ENCODE measurements at regions not wholly inside any gene's neighbourhood (a gene's known extent, or its start where the extent isn't known, plus 50 kb on each side); places are given as distances from the start of the nearest gene placed in this dataset.

DNA sequence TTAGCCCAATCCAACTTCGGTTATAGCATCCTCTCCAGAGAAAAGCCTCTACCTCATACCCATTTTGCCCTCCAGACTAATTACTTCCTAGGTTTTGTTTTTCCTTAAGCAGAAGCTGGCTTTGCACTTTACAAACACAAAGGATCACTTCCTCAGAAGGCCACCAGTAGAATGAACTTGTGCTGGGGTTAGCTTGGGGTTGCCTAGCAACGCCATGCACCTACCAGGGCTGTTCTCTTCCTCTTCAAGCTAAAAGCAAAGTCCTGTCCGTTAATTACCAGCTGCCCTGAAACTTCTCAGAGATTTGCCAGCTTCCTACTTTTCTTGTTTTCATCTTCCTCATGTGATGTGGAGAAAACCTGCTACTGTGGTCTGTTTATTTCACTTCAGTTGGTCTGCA lies 132.0 kb upstream of the WWC1 start:
- TF ChIP-seq, protein P1, sequence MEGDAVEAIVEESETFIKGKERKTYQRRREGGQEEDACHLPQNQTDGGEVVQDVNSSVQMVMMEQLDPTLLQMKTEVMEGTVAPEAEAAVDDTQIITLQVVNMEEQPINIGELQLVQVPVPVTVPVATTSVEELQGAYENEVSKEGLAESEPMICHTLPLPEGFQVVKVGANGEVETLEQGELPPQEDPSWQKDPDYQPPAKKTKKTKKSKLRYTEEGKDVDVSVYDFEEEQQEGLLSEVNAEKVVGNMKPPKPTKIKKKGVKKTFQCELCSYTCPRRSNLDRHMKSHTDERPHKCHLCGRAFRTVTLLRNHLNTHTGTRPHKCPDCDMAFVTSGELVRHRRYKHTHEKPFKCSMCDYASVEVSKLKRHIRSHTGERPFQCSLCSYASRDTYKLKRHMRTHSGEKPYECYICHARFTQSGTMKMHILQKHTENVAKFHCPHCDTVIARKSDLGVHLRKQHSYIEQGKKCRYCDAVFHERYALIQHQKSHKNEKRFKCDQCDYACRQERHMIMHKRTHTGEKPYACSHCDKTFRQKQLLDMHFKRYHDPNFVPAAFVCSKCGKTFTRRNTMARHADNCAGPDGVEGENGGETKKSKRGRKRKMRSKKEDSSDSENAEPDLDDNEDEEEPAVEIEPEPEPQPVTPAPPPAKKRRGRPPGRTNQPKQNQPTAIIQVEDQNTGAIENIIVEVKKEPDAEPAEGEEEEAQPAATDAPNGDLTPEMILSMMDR (IDR thresholded peaks at IDR 0.05), result no peak
- TF ChIP-seq NFYB (CRISPR knock-in tag; conservative IDR thresholded peaks at IDR 0.05; ENCODE audit: low read depth) (no peak), ELF4 (CRISPR knock-in tag; IDR thresholded peaks at IDR 0.05; ENCODE audit: low read depth) (no peak), JUN (CRISPR knock-in tag; IDR thresholded peaks at IDR 0.05) (no peak)
- TF ChIP-seq, protein P2, sequence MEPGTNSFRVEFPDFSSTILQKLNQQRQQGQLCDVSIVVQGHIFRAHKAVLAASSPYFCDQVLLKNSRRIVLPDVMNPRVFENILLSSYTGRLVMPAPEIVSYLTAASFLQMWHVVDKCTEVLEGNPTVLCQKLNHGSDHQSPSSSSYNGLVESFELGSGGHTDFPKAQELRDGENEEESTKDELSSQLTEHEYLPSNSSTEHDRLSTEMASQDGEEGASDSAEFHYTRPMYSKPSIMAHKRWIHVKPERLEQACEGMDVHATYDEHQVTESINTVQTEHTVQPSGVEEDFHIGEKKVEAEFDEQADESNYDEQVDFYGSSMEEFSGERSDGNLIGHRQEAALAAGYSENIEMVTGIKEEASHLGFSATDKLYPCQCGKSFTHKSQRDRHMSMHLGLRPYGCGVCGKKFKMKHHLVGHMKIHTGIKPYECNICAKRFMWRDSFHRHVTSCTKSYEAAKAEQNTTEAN (CRISPR knock-in tag; IDR thresholded peaks at IDR 0.05), result no peak
- TF ChIP-seq, protein P3, sequence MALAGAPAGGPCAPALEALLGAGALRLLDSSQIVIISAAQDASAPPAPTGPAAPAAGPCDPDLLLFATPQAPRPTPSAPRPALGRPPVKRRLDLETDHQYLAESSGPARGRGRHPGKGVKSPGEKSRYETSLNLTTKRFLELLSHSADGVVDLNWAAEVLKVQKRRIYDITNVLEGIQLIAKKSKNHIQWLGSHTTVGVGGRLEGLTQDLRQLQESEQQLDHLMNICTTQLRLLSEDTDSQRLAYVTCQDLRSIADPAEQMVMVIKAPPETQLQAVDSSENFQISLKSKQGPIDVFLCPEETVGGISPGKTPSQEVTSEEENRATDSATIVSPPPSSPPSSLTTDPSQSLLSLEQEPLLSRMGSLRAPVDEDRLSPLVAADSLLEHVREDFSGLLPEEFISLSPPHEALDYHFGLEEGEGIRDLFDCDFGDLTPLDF (CRISPR knock-in tag; IDR thresholded peaks at IDR 0.05), result no peak
- TF ChIP-seq, protein P4, sequence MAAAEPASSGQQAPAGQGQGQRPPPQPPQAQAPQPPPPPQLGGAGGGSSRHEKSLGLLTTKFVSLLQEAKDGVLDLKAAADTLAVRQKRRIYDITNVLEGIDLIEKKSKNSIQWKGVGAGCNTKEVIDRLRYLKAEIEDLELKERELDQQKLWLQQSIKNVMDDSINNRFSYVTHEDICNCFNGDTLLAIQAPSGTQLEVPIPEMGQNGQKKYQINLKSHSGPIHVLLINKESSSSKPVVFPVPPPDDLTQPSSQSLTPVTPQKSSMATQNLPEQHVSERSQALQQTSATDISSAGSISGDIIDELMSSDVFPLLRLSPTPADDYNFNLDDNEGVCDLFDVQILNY (CRISPR knock-in tag; IDR thresholded peaks at IDR 0.05), result no peak
- TF ChIP-seq, protein P5, sequence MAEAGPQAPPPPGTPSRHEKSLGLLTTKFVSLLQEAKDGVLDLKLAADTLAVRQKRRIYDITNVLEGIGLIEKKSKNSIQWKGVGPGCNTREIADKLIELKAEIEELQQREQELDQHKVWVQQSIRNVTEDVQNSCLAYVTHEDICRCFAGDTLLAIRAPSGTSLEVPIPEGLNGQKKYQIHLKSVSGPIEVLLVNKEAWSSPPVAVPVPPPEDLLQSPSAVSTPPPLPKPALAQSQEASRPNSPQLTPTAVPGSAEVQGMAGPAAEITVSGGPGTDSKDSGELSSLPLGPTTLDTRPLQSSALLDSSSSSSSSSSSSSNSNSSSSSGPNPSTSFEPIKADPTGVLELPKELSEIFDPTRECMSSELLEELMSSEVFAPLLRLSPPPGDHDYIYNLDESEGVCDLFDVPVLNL (CRISPR knock-in tag; IDR thresholded peaks at IDR 0.05; ENCODE audit: borderline replicate concordance, low read depth), result no peak
- TF ChIP-seq, protein P6, sequence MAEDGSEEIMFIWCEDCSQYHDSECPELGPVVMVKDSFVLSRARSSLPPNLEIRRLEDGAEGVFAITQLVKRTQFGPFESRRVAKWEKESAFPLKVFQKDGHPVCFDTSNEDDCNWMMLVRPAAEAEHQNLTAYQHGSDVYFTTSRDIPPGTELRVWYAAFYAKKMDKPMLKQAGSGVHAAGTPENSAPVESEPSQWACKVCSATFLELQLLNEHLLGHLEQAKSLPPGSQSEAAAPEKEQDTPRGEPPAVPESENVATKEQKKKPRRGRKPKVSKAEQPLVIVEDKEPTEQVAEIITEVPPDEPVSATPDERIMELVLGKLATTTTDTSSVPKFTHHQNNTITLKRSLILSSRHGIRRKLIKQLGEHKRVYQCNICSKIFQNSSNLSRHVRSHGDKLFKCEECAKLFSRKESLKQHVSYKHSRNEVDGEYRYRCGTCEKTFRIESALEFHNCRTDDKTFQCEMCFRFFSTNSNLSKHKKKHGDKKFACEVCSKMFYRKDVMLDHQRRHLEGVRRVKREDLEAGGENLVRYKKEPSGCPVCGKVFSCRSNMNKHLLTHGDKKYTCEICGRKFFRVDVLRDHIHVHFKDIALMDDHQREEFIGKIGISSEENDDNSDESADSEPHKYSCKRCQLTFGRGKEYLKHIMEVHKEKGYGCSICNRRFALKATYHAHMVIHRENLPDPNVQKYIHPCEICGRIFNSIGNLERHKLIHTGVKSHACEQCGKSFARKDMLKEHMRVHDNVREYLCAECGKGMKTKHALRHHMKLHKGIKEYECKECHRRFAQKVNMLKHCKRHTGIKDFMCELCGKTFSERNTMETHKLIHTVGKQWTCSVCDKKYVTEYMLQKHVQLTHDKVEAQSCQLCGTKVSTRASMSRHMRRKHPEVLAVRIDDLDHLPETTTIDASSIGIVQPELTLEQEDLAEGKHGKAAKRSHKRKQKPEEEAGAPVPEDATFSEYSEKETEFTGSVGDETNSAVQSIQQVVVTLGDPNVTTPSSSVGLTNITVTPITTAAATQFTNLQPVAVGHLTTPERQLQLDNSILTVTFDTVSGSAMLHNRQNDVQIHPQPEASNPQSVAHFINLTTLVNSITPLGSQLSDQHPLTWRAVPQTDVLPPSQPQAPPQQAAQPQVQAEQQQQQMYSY (CRISPR knock-in tag; IDR thresholded peaks at IDR 0.05), result peak; percentile 68
- TF ChIP-seq, protein P7, sequence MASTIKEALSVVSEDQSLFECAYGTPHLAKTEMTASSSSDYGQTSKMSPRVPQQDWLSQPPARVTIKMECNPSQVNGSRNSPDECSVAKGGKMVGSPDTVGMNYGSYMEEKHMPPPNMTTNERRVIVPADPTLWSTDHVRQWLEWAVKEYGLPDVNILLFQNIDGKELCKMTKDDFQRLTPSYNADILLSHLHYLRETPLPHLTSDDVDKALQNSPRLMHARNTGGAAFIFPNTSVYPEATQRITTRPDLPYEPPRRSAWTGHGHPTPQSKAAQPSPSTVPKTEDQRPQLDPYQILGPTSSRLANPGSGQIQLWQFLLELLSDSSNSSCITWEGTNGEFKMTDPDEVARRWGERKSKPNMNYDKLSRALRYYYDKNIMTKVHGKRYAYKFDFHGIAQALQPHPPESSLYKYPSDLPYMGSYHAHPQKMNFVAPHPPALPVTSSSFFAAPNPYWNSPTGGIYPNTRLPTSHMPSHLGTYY (CRISPR knock-in tag; IDR thresholded peaks at IDR 0.05), result no peak
- TF ChIP-seq, protein P8, sequence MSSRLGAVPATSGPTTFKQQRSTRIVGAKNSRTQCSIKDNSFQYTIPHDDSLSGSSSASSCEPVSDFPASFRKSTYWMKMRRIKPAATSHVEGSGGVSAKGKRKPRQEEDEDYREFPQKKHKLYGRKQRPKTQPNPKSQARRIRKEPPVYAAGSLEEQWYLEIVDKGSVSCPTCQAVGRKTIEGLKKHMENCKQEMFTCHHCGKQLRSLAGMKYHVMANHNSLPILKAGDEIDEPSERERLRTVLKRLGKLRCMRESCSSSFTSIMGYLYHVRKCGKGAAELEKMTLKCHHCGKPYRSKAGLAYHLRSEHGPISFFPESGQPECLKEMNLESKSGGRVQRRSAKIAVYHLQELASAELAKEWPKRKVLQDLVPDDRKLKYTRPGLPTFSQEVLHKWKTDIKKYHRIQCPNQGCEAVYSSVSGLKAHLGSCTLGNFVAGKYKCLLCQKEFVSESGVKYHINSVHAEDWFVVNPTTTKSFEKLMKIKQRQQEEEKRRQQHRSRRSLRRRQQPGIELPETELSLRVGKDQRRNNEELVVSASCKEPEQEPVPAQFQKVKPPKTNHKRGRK (CRISPR knock-in tag; IDR thresholded peaks at IDR 0.05; ENCODE audit: borderline replicate concordance), result no peak
